ENCODE measurements at regions not wholly inside any gene's neighbourhood (a gene's known extent, or its start where the extent isn't known, plus 50 kb on each side); places are given as distances from the start of the nearest gene placed in this dataset.

DNA sequence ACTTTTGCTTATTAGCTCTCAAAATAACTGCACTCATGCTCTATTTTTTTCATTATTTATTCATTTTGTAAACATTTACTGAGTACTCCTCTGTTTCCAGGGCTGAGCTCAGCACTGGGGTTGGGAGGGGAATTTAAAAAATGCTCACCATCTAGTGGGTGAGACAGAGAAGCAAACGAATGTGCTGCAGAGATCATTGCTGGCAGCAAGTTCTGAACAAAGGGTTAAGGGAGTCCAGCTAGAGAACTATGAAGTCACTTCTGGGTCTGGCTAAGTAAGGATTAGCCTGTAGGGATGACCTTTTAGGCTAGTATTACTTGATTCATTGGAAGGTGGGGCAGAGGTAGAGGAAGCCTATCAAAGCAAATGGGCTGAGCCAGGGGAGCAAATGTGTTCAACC lies 99.1 kb upstream of the ZNF644 start:
- TF ChIP-seq, protein P1, sequence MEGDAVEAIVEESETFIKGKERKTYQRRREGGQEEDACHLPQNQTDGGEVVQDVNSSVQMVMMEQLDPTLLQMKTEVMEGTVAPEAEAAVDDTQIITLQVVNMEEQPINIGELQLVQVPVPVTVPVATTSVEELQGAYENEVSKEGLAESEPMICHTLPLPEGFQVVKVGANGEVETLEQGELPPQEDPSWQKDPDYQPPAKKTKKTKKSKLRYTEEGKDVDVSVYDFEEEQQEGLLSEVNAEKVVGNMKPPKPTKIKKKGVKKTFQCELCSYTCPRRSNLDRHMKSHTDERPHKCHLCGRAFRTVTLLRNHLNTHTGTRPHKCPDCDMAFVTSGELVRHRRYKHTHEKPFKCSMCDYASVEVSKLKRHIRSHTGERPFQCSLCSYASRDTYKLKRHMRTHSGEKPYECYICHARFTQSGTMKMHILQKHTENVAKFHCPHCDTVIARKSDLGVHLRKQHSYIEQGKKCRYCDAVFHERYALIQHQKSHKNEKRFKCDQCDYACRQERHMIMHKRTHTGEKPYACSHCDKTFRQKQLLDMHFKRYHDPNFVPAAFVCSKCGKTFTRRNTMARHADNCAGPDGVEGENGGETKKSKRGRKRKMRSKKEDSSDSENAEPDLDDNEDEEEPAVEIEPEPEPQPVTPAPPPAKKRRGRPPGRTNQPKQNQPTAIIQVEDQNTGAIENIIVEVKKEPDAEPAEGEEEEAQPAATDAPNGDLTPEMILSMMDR (IDR thresholded peaks at IDR 0.05), result no peak
- no peak for TF ChIP-seq POLR2A (IDR thresholded peaks at IDR 0.05)
- TF ChIP-seq POLR2AphosphoS5 (IDR thresholded peaks at IDR 0.05), result no peak
- TF ChIP-seq EP300 (IDR thresholded peaks at IDR 0.05), result no peak
